Glomerular endothelial cell (primary cell): ENCODE measurements at regions not wholly inside any gene's neighbourhood (a gene's known extent, or its start where the extent isn't known, plus 50 kb on each side); places are given as distances from the start of the nearest gene placed in this dataset.

Experiments used
- DNase-seq: peaks from one replicate; pipeline ENCODE4 v3.0.0-alpha.2; 2011; ENCODE audit warnings: low read depth, low spot score; ENCODE audit errors: extremely low read depth

DNA sequence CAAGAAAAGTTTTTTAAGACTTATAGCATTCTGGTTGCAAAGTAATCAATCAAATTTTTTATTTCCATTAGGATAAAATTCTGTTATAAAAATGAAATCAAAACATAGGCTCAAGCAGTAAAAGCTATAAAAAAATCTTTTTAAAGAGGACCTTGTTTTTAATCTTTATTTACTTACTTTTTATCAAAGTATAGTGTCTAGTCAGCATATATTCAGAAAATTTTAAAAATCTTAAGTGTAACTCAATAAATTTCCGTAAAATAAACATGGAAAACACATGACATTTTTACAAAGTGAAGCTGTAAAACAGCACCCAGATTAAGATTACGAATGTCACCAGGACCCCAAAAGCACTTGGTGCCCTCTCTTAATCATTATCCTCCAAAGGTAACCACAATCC lies 302.4 kb downstream of the TMEM161B start:
- no peak for DNase-seq

DNA sequence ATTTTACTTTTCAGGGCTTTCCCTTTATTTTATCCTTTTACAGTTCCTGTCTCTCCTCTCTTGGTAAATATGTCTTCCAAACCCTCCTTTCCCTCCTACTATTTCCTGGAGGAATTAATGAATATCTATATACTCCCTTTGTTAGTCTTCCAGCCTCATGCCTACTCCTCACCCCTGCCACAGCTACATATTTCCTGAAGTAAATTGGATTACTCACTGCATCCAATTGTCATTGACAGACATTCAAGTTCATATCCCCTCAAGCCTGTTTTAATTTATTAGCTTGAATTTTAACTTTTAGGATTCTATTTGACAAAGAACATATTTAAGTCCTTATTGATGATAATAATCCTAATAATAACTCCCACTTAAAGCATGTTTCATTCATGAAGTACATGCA lies 314.5 kb downstream of the TMEM161B start:
- DNase-seq: no peak

DNA sequence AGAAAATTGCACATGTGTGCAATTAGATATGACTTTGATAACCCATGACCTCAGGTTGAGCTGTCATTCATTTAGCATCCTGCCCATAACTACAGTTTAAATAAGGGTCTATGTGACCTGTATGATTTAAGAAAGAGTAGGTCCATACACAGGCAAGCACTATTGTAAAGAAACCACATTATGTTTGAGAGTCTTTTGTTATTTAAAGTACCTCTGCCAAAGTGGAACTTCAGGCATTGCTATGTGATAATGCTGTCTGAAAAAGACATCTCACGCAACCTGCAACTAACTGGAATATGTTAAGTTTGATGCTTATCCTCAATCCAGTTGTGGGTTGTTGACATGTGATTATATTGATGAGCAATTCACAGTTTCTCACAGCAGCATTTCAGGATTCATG lies 317.0 kb downstream of the TMEM161B start:
- DNase-seq: no peak

DNA sequence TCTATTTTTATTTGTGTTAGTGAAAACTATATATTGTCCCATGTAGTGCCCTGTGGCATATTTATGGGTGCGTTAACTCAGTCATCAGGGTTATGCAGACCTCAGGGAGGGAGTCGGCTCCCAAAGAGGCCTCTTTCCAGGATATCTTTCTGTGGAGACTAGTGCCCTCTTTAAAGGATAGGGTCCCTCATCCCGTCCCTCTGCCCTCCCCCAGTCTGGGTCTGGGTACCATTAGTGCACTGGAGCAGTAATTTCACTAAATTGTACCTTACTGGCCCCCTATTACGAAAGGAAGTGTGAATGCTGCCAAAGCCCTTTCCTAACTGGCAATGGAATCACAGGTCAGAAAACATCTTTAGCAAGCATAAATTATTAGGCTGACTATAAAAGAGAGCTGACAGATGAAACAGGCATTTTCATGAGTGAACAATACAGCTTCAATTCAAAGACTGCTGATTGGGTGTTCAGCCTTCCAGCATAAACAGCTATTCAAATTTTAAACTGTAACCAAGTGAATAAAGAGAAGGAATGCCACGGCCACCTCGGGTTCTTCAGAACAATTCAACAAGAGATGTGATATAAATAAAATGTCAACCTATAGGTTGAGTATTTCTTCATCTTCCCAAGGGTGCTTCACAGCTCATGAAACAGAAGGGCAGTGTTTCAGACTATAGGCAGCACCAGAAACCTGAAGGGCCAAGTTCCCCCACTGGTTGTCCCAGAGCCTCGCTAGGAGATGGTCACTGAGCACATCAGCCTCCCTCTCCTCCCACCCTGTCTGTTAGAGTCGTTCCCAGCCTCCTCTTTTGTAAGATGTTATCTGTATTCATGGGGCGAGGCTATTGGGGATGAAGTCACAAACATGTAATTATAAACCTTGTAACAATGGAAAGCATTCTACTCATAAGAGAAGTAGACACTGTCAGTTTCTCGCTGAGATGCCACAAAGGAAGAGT lies 318.7 kb downstream of the TMEM161B start:
- DNase-seq: no peak

DNA sequence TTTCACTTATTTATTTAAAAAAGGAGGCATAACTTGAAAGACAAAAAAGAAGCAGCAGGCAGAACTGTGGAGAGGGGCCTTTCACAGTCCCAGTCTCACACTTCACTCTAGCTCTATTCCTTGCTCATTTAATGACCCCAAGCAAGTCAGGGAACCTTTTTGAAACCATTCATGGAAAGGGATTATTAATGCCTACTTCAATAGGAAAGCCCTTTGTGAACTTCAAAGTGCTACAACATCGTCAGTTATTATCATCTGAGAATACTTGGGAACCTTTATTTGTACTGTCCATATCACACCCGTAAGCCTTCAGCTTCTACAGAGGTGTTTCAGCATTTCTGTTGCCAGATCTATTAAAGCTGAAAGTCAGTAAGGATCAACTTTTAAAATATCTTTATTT lies 320.2 kb downstream of the TMEM161B start:
- DNase-seq: no peak

DNA sequence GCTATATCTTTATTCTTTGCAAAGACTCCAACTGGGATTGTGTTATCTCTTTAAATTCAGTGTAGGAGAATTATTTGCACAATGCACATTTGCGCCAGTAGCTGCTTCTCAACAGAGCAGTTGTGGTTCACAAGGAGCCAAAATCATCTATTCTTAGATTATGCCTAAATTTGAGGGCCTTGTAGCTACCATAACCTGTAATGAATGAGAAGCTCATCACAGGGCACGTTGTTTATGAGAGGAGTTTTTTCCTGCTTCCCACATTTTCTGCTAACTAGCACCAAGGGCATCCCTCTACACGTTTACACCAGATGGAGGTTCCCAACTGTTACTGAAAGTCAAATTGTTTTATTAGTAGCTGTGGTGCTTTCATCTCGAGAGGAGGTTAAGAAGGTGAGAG lies 322.4 kb downstream of the TMEM161B start:
- DNase-seq: no peak

DNA sequence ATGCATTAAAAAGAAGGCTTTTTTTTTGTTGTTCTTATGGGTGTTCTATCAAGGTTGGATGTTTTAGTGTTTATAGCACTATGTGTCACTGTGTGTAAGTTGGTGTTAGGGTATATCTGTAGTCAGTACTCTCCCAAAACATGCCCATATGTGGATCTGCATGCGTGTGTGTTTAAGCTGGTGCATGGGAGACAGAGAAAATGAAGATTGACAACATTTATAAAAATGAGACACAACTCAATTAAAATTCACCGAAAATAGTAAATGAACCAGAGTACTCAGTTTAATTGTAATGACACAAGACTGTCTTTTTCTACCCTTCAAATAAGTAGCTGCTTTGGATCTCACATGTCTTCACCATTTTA lies 323.4 kb downstream of the TMEM161B start:
- no peak for DNase-seq

DNA sequence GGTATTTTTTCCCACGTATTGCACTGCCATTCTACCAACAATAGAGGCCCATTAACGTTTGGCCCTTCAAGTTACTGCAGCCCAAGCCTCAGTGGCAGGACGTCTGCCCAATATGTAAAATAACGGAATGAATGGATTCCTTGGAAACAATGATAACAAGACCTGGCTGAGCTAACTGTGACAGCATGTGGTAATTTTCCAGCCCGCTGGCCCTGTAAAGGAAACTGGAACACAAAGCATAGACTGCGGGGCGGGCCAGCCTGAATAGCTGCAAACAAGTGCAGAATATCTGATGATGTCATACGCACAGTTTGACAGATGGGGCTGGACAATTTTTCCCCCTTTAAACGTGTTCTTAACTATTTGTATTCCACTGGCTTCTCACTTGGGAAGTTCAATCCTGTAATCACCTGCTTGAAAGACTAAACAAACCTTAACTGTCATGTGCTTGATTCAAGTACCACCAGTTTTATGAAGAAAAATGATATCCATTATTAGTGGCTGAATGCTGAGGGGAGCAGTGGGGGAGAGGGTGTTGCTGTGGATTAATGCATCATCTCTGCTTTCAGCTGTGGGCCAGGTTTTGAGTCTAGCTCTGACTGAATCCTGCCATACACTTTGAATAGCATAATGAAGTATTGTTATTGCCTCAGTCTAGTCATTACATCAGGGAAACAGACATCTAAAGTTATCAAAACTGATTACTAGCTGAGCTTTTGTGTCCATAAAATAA lies 323.9 kb downstream of the TMEM161B start:
- no peak for DNase-seq

DNA sequence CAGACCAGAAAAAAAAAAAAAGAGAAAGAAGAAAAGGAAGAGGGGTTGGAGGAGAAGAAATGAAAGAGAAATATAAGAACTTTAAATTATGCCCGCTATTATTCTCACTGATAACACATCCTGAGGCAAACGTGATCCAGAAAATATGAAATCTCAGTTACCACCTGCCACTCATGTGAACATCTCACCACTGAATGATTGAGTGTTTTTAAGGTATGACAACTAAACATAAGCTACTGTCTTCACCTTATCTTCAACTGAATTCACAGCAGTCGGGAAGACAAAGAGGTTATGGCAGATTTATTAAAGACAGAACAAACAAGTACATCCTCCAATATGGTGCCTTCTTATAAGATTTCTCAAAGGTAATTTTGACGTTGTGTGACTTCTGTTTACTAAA lies 327.9 kb downstream of the TMEM161B start:
- no peak for DNase-seq

DNA sequence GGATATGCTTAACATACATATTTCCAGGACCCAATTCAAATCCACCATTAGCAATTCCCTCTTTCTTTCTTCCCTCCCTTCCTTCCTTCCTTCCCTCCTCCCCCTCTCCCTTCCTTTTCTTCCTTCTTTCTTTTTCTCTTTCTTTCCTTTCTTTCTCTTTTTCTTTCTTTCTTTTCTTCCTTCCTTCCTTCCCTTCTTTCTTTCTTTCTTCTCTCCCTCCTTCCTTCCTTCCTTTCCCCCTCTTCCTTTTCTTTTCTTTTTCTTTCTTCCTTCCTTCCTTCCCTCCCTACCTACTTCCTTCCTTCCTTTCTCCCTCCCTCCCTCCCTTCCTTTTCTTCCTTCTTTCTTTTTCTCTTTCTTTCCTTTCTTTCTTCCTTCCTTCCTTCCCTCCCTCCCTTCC lies 332.0 kb downstream of the TMEM161B start:
- no peak for DNase-seq

DNA sequence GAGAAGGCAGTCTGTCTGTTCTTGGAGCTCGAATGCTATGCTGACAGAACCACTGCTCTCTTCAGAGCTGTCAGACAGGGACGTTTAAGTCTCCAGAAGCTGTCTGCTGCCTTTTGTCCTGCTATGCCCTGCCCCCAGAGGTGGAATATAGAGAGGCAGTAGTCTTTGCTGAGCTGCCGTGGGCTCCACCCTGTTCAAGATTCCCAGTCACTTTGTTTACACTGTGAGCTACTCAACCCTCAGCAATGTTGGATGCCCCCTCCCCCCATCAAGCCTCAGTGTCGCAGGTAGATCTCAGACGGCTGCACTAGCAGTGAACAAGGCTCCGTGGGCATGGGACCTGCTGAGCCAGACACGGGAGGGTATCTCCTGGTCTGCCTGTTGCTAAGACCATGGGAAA lies 344.2 kb downstream of the TMEM161B start:
- no peak for DNase-seq

DNA sequence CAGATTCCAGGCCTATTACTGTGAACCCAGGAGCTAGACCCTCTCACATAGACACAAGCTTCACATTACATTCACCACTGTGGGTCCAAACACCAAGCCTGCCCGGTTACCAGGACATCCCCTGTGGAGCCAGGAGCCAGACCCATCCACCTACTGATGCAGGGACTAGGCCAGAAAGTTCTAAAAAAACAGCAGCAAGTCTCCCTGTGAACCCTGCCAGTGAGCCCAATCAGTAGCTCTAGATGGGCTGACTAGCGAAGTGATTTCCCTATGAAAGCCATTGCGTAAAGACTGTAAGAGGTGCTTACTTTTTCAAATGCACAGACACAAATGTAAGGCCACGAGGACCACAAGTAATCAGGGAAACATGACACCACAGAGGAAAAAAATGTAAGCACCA lies 352.3 kb downstream of the TMEM161B start:
- no peak for DNase-seq

DNA sequence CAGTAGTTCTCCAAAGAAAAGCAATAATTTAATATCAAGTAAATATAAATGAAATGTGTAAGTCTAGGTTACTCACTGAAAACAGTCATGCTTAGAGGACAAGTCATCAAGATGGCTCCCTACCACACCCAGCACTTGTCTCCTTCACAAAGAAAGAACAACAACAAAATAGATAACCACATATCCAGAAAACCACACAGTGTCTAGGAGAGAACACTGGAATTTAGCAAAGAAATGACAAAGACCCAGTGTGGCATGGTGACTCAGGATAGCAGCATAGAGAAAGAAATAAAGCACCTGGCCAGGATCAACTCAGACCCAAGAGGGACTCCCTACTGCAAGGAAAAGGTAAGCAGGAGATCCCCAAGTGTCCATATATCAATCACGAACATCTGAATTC lies 356.2 kb downstream of the TMEM161B start:
- no peak for DNase-seq

DNA sequence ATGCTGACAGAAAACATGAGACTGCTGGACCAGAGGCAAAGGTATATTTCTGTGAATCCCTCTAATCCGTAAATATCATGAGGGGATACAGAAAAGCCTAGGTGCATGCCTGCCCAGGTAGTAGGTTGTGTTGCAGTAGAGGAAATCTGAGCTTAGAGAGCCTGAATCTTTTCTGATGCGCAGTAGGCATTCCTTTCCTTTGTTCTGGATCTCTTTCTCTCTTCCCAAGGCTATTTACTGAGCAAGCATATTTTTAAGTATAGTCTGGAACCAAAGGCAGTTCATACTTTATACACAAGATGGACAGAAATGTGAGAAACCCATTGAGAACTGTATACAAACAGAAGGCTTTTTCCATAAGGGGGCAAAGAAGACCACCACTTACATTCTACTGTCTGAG lies 359.3 kb downstream of the TMEM161B start:
- DNase-seq: no peak

DNA sequence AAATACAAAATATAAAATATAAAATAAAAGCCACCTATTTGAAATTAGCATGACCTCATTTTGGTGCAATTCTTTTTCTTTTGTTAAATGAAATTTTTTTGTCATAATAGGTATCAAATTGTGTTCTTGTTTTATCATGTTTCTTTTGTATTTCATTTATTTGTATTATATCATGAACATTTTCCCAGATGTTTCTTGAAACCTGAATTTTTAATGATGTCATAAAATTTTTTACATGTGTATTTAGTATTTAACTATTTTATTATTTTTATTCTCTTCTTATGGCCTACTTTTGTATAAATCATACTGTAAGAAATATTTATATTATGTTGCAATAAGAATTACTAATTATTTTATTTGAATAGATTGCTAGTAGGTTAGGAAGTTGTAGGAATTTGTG lies 361.7 kb downstream of the TMEM161B start:
- no peak for DNase-seq

DNA sequence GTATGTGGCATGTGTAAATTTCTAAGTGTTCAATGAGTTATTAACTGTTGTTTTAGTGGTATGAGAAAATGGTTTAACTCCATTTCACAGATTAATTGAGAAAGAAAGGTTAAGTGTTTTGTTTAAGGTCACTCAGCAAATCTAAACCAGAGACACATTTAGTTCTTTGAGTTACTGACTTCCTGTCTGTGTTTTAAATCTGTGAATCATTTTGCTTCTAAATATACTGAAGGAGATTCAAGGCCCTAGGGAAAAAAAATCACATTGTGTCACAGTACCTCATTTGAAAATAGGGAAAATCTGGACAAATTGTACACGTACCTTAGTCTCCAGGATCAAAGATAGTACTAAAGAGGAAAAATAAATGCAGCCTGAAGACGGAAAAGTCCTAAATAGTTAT lies 368.2 kb downstream of the TMEM161B start:
- DNase-seq: no peak

DNA sequence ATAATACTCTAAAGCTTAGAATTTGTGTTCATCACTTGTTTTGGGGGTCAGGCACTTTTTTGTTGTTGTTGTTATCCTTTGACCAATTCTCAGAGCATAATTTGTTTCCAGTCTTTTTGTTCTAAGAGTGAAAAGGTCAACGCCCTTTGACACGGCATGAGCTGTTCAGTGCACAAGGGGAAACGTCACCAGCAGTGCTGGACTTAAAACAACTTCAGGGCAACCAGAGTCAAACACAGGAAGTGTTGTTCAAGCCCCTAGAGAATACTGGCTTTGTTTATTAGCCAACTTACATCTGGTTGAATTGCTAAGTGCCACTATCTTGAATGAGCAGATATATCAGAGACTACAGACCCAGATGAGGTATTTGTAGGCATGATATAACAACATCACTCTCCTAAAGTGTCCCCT lies 368.9 kb downstream of the TMEM161B start:
- no peak for DNase-seq

DNA sequence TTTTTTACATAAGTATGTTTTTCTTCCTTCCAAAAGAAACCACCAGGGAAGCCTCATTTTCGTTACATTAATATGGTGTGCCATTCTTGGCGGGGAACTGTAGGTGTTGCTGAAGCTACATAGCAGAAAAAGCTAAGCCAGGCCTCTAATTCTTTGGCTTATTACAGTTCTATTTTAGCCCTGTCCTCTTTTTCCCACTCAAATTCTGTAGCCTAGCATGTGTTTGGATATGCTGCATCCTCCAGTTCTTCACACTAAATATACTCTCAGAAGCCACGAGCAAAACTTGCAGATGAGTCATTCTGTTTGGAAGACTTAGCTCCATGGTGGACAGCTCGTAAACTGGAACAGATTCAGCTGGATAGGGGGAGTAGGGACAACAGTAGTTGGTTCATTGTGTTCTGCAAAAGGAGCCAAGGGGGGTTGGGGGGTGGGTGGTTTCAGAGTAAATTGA lies 369.4 kb downstream of the TMEM161B start:
- no peak for DNase-seq

DNA sequence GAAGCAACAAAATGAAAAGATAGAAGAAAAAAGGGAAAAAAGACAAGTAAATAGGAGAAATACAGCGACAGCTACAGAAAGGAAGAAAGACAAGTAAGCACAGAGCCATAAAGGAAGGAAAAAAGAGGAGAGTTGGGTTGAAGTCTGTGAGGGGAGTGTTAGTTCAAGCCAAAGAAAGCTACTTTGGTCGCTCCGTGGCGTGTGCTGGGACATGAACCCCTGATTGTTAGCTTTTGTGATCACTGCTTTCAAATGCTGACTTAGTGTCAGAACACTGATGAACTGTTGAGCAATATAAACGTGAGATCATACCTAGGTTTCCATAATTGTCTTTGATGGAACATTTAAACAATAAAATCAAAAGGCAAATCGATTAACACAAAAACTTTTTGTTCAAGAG lies 370.1 kb downstream of the TMEM161B start:
- no peak for DNase-seq

DNA sequence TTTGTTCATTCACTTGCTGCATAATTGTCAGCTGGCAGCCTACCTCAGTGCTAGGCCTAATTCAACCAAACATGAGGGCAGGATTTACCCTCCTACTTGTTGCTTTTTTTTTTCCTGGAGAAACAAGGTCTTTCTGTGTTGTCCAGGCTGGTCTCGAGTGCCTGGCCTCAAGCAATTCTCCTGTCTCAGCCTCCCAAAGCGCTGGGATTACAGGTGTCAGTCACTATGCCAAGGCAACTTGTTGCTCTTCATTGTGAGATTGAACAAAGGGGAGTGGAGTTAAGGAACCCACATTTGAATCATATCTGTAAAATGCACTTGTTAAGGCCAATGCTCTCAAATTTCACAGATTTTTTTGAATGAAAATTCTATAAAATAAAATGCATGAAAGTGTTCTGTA lies 380.5 kb downstream of the TMEM161B start:
- DNase-seq: no peak

DNA sequence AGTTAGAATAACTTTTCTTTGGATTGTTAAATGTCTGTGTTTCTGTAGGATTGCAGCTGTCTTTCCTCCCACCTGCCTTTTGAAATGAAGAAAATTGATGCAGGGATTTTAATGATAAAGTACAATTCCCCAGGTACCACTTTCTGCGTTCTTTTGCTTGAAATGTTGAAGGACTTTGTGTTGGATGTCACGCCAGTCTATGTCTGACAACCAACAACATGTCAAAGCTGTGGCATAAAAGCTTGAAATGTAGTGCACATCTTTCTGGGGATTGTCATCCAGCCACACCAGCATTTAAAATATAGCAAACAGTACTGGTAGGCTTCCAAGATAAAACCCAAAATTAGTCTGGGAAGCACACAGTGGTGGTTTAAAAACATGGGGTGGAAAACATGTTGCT lies 381.4 kb downstream of the TMEM161B start:
- no peak for DNase-seq

DNA sequence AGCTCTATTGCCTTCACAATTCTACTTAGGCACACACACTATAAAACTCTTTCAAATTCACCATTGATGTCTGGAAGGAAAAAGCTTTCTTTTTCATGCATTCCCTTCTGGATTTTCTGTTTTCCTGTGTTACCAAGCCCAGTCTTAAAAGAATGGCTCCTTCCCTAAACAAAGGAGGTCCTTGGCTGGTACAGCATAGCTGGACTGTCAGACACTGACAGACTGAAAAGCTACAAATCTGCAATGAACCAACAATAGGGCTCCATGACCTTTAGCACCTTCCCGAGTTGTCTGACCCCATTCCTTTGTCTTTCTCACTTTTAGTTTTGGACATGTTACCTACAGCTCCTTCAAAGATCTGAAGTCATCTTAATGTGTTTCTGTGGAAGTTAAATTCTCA lies 382.5 kb downstream of the TMEM161B start:
- DNase-seq: no peak
